Fibroblast of mammary gland (primary cell): ENCODE measurements at regions not wholly inside any gene's neighbourhood (a gene's known extent, or its start where the extent isn't known, plus 50 kb on each side); places are given as distances from the start of the nearest gene placed in this dataset.
"Not testable (repeated sequence)": the region's sequence is repeated elsewhere in the genome, so short reads cannot be mapped to it uniquely, and the experiment has no call there.

Experiments
- DNase-seq: peaks from one replicate; pipeline ENCODE4 v3.0.0-alpha.2; 2010; ENCODE audit warnings: low read depth
- H3K4me3 ChIP-seq: 2 replicates; pipeline ENCODE4 v1.5.1; 2011; ENCODE audit warnings: low read depth, mild to moderate bottlenecking, low read length, moderate library complexity; ENCODE audit not compliant: control insufficient read depth
- CTCF ChIP-seq: conservative IDR thresholded peaks from 2 replicates; pipeline ENCODE4 v1.5.1; 2011; ENCODE audit warnings: low read depth, low read length, inconsistent platforms; ENCODE audit not compliant: control insufficient read depth, insufficient read depth

DNA sequence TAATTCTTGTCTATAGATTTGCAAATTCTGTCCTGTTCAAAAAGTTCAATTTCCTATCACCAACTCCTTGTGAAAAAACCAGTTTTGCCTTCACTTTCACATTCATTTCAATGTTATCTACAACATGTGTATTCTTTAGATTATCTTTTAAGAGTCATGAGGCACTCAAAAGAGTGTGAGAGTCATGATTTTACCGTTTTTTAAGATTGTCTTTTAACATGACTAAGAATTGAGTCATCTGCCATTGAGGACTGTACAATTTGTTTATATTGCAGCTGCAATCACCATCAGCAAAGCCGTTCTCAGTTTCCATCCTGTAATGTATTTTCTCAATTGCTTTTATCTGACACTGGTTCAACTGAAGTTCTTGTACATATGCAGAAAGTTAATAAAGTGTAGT is 275.8 kb downstream of the LNPK start:
- H3K4me3 ChIP-seq = no peak overlapping the region
- TF ChIP-seq CTCF = no peak
- peak; percentile 75 for DNase-seq

DNA sequence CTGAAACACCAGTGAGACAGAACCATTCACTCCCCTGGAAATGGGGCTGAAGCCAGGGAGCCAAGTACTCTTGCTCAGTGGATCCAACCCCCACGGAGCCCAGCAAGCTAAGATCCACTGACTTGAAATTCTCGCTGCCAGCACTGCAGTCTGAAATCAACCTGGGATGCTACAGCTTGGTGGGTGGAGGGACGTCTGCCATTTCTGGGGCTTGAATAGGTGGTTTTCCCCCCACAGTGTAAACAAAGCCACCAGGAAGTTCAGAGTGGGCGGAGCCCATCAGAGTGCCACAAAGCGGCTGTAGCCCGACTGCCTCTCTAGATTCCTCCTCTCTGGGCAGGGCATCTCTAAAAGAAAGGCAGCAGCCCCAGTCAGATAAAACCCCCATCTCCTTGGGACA is 292.8 kb downstream of the LNPK start:
- no peak for TF ChIP-seq CTCF
- no peak for DNase-seq
- no peak overlapping the region for H3K4me3 ChIP-seq

DNA sequence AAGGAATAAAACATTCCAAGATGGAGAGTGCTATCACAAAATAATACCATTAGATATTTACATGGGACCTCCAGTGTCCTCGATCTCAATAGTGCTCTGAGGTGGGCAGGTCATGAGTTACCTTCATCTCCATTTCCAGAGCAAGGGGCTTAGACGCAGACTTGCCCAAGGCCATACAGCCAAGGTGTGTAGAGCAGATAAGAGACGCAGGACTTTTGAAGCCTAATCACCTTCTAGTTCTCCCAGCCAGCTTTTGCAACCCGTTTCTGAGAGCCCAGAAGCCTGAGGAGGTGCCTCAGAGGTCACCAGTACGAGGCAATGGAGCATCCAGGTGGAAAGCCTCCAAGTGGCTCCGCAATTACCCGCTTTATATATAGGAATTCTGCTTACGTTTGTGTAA is 294.7 kb downstream of the LNPK start:
- TF ChIP-seq CTCF = no peak
- H3K4me3 ChIP-seq = no peak overlapping the region

DNA sequence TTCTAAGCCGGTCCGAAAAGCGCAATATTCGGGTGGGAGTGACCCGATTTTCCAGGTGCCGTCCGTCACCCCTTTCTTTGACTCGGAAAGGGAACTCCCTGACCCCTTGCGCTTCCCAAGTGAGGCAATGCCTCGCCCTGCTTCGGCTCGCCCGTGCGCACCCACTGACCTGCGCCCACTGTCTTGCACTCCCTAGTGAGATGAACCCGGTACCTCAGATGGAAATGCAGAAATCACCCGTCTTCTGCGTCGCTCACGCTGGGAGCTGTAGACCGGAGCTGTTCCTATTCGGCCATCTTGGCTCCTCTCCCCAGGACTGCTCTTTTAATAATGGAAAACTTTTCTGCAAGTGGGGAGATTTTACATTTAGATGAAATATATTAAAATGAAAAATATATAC is 297.5 kb downstream of the LNPK start:
- H3K4me3 ChIP-seq, DNase-seq: not testable (repeated sequence)

More for the DNA sequence above, 294.7 kb downstream of the LNPK start:
- DNase-seq = no peak

DNA sequence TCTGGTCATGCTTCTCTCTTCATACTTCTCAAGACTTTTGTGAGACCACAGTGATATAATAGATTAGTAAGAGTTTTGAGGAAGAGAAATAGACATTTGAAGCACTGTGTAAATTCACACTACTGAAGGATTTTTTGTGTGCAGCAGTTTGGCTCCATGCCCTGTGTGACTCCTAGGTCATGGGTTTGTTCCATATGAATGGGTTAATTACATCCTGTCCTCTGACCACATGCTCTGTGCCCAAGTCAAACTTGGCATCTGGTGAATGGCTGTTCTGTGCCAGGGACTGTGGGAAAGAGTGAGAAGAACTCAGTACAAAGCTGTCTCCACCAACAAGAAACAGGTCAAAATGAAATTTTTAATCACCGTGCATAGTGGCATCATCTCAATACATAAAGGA is 304.0 kb downstream of the LNPK start:
- no peak overlapping the region for H3K4me3 ChIP-seq
- TF ChIP-seq CTCF = no peak
- no peak for DNase-seq

DNA sequence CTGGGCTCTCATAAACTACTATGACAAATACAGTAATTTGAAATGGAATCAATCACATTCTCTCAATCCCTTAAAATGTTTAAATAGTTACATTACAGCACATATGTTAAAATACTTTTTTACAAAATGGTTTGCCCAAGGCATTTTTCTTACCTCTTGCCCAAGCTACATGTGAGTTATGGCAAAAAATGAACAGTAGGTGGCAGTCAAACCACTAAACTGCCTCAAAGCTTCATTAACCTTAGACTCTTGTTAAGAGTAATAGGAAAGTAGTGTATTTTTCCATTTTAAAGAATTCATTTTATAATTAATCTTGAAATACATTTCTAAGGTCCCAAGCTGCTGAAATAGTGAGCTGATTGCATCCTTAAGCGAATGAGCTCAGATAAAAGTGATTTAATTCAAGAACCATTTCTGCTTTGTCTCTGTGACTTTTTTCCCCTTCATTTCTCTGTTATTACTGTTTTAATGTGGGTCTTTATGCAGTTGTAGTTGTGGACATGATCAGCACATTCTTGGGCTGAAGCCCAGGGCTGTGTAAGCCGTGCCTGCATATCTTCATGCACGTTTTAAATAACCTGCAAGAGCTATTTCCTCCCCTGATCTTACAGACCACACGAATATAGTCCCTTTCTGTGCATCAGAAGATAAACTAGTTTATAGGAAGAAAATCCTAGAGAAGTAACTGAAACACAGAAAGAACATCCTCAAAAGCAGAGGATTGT is 311.8 kb downstream of the LNPK start:
- peak; percentile 80 for DNase-seq
- no peak overlapping the region for H3K4me3 ChIP-seq
- peak; percentile 83 for TF ChIP-seq CTCF

- no peak overlapping the region for H3K4me3 ChIP-seq
- TF ChIP-seq CTCF = no peak
- no peak for DNase-seq
These were observed 313.8 kb downstream of the LNPK start for GRCh38 chr2:175688243-175688642.
